Inflammatory macrophage treated with lipopolysaccharide for 1 hour (primary cell): ENCODE measurements at regions not wholly inside any gene's neighbourhood (a gene's known extent, or its start where the extent isn't known, plus 50 kb on each side); places are given as distances from the start of the nearest gene placed in this dataset.
"Not testable (repeated sequence)": the region's sequence is repeated elsewhere in the genome, so short reads cannot be mapped to it uniquely, and the experiment has no call there.

Experiments used
- DNase-seq, 2 donors: peaks; one replicate each; pipeline ENCODE4 v3.0.0-alpha.2; 2020 to 2022

DNA sequence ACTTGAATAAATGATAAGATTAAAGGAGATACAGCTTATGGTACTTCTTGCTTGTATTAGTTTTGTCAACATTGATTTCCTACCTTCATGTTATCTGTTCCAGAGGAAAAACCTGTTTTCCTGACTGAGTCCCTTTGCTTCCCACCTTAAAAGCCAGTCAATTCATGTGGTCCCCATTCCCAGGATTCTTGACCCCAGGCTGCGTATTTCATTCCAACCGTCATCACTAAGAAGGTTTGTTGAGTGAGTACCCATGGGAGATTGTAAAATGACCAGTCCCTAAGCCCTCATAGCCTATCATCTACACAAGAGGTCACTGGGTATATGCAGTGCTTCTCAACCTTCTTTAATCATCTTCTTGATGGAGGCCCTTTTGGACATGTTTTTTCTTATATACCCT is 52.2 kb downstream of the BEX3 start:
- DNase-seq: no peak

DNA sequence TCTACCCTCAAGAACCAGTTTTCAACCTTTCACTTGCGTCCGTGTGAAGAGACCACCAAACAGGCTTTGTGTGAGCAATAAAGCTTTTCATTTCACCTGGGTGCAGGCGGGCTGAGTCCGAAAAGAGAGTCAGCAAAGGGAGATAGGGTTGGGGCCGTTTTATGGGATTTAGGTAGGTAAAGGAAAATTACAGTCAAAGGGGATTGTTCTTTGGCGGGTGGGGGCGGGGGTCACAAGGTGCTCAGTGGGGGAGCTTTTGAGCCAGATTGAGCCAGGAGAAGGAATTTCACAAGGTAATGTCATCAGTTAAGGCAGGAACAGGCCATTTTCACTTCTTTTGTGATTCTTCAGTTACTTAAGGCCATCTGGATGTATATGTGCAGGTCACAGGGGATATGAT is 52.7 kb downstream of the BEX3 start:
- DNase-seq: not testable (repeated sequence)

DNA sequence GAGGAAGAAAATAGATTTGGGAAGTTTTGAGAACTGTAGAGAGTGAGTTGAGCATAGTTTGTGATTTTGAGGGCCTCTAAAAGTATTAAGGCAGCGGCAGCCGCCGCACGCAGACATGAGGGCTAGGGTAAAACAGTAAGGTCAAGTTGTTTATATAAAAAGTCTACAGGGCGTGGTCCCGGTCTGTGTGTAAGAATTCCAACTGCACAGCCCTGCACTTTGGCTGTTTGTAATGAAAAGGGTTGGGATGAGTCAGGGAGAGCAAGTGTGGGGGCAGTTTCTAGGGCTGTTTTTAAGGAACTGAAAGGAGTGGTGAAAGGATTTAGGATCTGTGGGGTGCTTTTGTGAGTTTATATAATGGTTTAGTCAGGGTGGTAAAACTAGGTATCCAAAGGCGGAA is 55.0 kb downstream of the BEX3 start:
- peak in 1 of 2 donors; percentile 27 for DNase-seq

DNA sequence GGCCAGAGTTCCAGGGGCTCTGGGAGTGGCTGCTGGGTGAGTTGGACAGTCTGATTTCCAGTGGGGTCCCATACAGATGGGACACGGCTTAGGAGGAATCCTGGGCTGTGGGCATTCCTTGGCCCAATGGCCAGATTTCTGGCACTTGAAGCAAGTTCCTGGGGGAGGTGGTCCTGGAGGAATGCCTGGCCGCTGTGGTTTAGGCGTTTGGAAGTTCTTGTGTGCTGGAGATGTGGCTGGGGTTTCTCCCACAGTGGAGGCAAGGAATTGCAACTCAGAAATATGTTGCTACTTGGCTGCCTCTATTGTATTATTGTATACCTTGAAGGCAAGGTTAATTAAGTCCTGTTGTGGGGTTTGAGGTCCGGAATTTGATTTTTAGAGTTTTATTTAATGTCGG is 56.5 kb downstream of the BEX3 start:
- not testable (repeated sequence) for DNase-seq

DNA sequence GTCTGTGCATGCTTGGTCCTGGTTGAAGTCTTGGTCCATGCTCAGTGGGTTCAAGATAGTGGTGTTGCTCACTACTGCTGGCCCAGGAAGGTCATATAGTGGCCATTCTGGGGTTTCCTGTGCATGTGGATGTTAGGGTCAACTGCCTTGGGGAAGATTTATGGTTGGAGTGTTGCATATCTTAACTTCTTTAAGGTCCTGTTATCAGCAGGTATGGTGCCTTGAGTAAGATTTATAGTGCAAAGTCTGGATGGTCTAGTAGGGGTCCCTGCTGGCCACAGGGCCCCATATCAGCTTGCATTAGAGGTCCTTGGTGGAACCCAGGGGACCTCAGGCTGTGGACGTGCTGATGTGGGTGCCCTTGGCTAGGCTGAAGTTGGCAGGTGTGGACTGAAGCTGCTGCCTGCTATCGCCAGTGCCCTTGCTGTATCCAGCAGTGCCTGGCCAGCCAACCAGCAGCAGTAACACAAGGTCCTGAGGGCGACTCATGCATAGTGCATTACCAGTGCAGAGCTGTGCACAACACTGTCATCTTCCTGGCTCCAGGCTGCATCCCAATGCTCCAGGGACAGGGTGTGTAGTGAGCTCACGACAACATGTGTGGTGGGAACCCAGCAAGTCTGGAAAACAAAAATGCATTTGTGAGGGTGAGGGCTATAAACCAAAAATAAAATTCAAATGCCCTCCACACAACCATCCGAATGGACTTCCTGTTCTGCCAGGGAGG is 61.0 kb downstream of the BEX3 start:
- no peak for DNase-seq

DNA sequence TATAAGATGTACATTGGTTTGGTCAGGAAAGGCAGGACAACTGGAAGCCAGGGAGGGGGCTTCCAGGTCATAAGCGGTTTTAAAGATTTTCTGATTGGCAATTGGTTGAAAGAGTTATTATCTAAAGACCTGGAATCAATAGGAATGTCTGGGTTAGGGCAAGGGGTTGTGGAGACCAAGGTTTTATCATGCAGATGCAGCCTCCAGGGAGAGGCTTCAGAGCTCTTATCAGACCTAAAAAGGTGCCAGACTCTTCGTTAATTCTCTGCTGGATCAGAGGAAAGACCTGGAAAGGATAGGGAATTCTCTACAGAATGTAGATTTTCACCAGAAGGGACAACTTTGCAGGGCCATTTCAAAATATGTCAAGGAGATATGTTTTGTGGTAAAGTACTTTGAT is 62.8 kb downstream of the BEX3 start:
- no peak for DNase-seq

DNA sequence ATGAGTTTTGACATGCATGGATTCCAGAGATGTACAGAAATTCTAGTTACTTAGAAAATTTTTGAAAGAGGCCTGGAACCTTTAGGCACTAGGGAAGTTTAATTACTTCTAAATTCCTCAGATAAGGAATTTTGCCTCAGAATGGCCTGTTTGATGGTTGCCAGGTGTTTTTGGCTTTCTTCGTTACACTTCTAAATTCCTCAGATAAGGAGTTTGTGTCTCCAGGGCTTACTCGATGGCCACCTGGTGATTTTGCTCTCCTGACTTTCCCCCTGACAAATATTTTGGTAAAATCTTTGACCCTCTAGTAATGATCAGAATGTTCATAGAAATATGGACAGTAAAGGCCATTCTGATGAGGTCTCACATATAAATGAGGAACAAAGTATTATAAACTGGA is 64.3 kb downstream of the BEX3 start:
- DNase-seq: no peak

DNA sequence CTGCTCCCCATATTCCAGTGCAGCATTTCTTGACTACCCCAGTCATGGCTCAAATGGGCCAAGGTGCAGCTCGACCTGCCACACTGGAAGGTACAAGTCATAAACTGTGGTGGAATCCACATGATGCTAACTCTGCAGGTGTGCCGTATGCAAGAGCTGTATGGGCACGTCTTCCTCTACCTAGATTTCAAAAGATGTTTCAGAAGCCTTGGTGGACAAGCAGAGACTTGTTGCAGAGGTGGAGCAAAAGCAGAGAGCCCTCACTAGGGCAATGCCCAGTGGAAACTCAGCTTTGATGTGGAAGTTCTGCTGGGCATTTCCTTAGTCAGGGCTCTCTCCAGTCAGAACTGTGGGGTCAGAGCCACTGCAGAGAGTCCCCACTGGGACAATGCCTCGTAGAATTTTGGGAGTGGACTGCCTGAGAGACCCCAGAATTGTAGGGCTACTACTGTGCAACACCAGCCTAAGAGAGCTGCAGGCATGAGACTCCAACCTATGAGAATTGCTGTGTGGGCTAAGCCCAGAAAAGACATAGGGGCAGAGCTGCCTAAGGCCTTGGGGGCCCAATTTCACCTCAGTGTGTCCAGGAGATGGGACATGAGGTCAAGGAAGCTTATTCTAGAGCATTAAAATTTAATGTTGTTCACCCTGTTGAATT is 65.7 kb downstream of the BEX3 start:
- DNase-seq: no peak

DNA sequence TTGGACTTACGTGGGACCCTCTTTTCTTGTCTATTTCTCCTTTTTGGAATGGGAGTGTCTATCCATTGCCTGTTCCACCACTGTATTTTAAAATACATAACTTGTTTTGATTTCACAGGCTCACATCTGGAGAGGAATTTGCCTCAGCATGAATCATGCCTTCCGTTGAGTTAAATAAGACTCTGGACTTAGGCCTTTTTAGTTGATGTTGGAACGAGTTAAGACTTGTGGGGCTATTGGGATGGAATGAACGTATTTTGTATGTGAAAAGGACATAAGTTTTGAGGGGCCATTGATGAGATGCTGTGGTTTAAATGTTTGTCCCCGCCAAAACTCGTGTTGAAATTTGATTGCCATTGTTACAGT is 66.2 kb downstream of the BEX3 start:
- no peak for DNase-seq

DNA sequence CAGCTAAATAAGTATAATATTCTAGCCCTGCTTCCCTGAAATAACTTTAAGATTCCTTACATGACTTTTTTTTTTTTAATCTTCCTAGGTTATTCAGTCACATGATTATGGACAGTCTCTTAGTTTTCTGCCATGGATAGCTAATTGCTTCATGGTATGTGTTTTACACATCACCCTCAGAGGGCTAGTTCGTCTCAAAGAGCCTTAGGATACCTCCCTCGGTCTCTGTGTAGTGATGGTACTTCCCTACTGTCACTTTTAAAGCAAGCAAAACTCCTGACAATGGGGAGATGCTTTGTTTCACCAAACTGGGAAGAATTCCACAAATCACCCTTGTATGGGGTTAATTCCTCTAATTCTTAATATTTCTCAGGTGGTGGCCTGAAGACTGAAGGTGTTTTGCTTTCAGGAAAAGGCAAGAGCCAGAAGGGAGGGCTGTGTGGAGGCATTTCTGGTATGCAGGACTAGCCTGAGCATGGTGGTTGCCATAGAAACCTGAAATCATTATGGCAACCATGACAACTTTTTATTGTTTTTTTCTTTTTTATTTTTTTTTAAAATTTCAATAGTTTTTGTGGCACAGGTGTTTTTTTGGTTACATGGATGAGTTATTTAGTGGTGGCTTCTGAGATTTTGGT is 70.4 kb downstream of the BEX3 start:
- DNase-seq: no peak
